Glutamatergic neuron (in vitro differentiated cells): ENCODE measurements at regions not wholly inside any gene's neighbourhood (a gene's known extent, or its start where the extent isn't known, plus 50 kb on each side); places are given as distances from the start of the nearest gene placed in this dataset.

ENCODE experiments used
- DNase-seq: peaks from one replicate; pipeline ENCODE4 v3.0.0; 2022
- H3K27ac Mint-ChIP-seq: one replicate; pipeline ENCODE4 v1.8.0; 2020; ENCODE audit warnings: mild to moderate bottlenecking, mixed read lengths, inconsistent platforms; ENCODE audit not compliant: unreplicated experiment
- H3K27me3 Mint-ChIP-seq: one replicate; pipeline ENCODE4 v1.8.0; 2020; ENCODE audit warnings: mild to moderate bottlenecking, moderate library complexity, mixed read lengths, inconsistent platforms; ENCODE audit not compliant: unreplicated experiment
- H3K36me3 Mint-ChIP-seq: one replicate; pipeline ENCODE4 v1.8.0; 2020; ENCODE audit warnings: mild to moderate bottlenecking, mixed read lengths, inconsistent platforms; ENCODE audit not compliant: unreplicated experiment
- H3K4me1 Mint-ChIP-seq: one replicate; pipeline ENCODE4 v1.8.0; 2020; ENCODE audit warnings: mild to moderate bottlenecking, low read depth, mixed read lengths, inconsistent platforms; ENCODE audit not compliant: unreplicated experiment
- H3K4me3 Mint-ChIP-seq: one replicate; pipeline ENCODE4 v1.8.0; 2020; ENCODE audit warnings: mild to moderate bottlenecking, mixed read lengths, inconsistent platforms; ENCODE audit not compliant: unreplicated experiment
- H3K9me3 Mint-ChIP-seq: one replicate; pipeline ENCODE4 v1.8.0; 2020; ENCODE audit warnings: mild to moderate bottlenecking, moderate library complexity, mixed read lengths, inconsistent platforms; ENCODE audit not compliant: unreplicated experiment
- CTCF ChIP-seq: fragments of 200-600 bp; sonication (generic); IDR thresholded peaks from one replicate; pipeline ENCODE4 v1.5.0; 2021; ENCODE audit not compliant: partially characterized antibody, unreplicated experiment

GRCh38 chr2:184302506-184302905 is 295.8 kb upstream of the ZNF804A start:
- no peak for DNase-seq
- H3K4me1 Mint-ChIP-seq = no peaks in the 10 kb centered on the region
- no peak overlapping the region for H3K27ac Mint-ChIP-seq
- H3K4me3 Mint-ChIP-seq = no peak overlapping the region
- H3K9me3 Mint-ChIP-seq = no peaks in the 10 kb centered on the region
- TF ChIP-seq CTCF = no peak
- no peaks in the 10 kb centered on the region for H3K27me3 Mint-ChIP-seq
- H3K36me3 Mint-ChIP-seq = no peaks in the 10 kb centered on the region

GRCh38 chr2:184304006-184304405 is 294.3 kb upstream of the ZNF804A start:
- no peaks in the 10 kb centered on the region for H3K4me1 Mint-ChIP-seq
- H3K4me3 Mint-ChIP-seq = no peak overlapping the region
- no peaks in the 10 kb centered on the region for H3K27me3 Mint-ChIP-seq
- TF ChIP-seq CTCF = no peak
- no peak for DNase-seq
- H3K27ac Mint-ChIP-seq = no peak overlapping the region
- H3K9me3 Mint-ChIP-seq = no peaks in the 10 kb centered on the region
- no peaks in the 10 kb centered on the region for H3K36me3 Mint-ChIP-seq

- no peaks in the 10 kb centered on the region for H3K27me3 Mint-ChIP-seq
- no peak overlapping the region for H3K4me3 Mint-ChIP-seq
- no peak for DNase-seq
- no peak overlapping the region for H3K27ac Mint-ChIP-seq
- no peak for TF ChIP-seq CTCF
- H3K36me3 Mint-ChIP-seq = no peaks in the 10 kb centered on the region
- H3K4me1 Mint-ChIP-seq = no peaks in the 10 kb centered on the region
- H3K9me3 Mint-ChIP-seq = no peaks in the 10 kb centered on the region
Observed at GRCh38 chr2:184305105-184305504, 293.2 kb upstream of the ZNF804A start.

GRCh38 chr2:184308706-184309105 is 289.6 kb upstream of the ZNF804A start:
- Mint-ChIP-seq H3K27ac (no peak overlapping the region), H3K36me3 (no peaks in the 10 kb centered on the region), H3K4me1 (peaks cover 3% of the 10 kb centered on the region), H3K27me3 (no peaks in the 10 kb centered on the region), H3K9me3 (no peaks in the 10 kb centered on the region), H3K4me3 (no peak overlapping the region)
- TF ChIP-seq CTCF = no peak
- no peak for DNase-seq

GRCh38 chr2:184312970-184313369 is 285.4 kb upstream of the ZNF804A start:
- Mint-ChIP-seq H3K9me3 (no peaks in the 10 kb centered on the region), H3K27ac (no peak overlapping the region), H3K4me3 (no peak overlapping the region), H3K36me3 (no peaks in the 10 kb centered on the region), H3K4me1 (peaks cover 3% of the 10 kb centered on the region), H3K27me3 (no peaks in the 10 kb centered on the region)
- no peak for DNase-seq
- no peak for TF ChIP-seq CTCF
